H9 (cell line): ENCODE measurements at regions not wholly inside any gene's neighbourhood (a gene's known extent, or its start where the extent isn't known, plus 50 kb on each side); places are given as distances from the start of the nearest gene placed in this dataset.

ENCODE experiments used
- DNase-seq: peaks from one replicate; pipeline ENCODE4 v3.0.0-alpha.2; 2017
- H2AFZ ChIP-seq: one replicate; pipeline ENCODE4 v1.6.1; 2013; ENCODE audit warnings: mild to moderate bottlenecking, low read length, control low read depth, moderate library complexity
- H2AK5ac ChIP-seq: 2 replicates; pipeline ENCODE4 v1.6.1; 2013; ENCODE audit warnings: low read length, control low read depth, mixed read lengths; ENCODE audit not compliant: insufficient read length
- H2BK120ac ChIP-seq: one replicate; pipeline ENCODE4 v1.6.1; 2013; ENCODE audit warnings: low read depth, mild to moderate bottlenecking, low read length, control low read depth, inconsistent platforms; ENCODE audit not compliant: poor library complexity, severe bottlenecking
- H2BK12ac ChIP-seq: 2 replicates; pipeline ENCODE4 v1.6.1; 2013; ENCODE audit warnings: low read length, control low read depth, mixed read lengths, low read depth; ENCODE audit not compliant: insufficient read length
- H2BK15ac ChIP-seq: 2 replicates; pipeline ENCODE4 v1.6.1; 2013; ENCODE audit warnings: low read depth, low read length, control low read depth
- H2BK20ac ChIP-seq: one replicate; pipeline ENCODE4 v1.6.1; 2013; ENCODE audit warnings: low read depth, mild to moderate bottlenecking, low read length, control low read depth, inconsistent platforms; ENCODE audit not compliant: poor library complexity, severe bottlenecking
- H2BK5ac ChIP-seq: 2 replicates; pipeline ENCODE4 v1.6.1; 2013; ENCODE audit warnings: low read length, control low read depth, mixed read lengths; ENCODE audit not compliant: insufficient read length
- H3K14ac ChIP-seq: 2 replicates; pipeline ENCODE4 v1.6.1; 2013; ENCODE audit warnings: low read length, control low read depth; ENCODE audit not compliant: insufficient read depth
- H3K18ac ChIP-seq: 2 replicates; pipeline ENCODE4 v1.6.1; 2013; ENCODE audit warnings: low read depth, mild to moderate bottlenecking, mixed read lengths, low read length, control low read depth; ENCODE audit not compliant: insufficient read length
- H3K23ac ChIP-seq: 2 replicates; pipeline ENCODE4 v1.6.1; 2013; ENCODE audit warnings: low read length, control low read depth, mixed read lengths, low read depth; ENCODE audit not compliant: insufficient read length
- H3K23me2 ChIP-seq: 2 replicates; pipeline ENCODE4 v1.6.1; 2013; ENCODE audit warnings: low read depth, mild to moderate bottlenecking, mixed read lengths, low read length, control low read depth; ENCODE audit not compliant: insufficient read length, poor library complexity, severe bottlenecking
- H3K27ac ChIP-seq: 2 replicates; pipeline ENCODE4 v1.5.1; 2013; ENCODE audit warnings: low read length, control low read depth, mixed read lengths, low read depth; ENCODE audit not compliant: insufficient read length
- H3K27me3 ChIP-seq: 2 replicates; pipeline ENCODE4 v1.6.1; 2013; ENCODE audit warnings: low read length, control low read depth, inconsistent platforms; ENCODE audit not compliant: insufficient read depth
- H3K4ac ChIP-seq: 2 replicates; pipeline ENCODE4 v1.6.1; 2013; ENCODE audit warnings: low read depth, mild to moderate bottlenecking, control low read depth, inconsistent platforms, low read length, moderate library complexity
- H3K4me1 ChIP-seq: 2 replicates; pipeline ENCODE4 v1.6.1; 2013; ENCODE audit warnings: low read length, control low read depth, inconsistent platforms; ENCODE audit not compliant: insufficient read depth
- H3K4me2 ChIP-seq: 2 replicates; pipeline ENCODE4 v1.6.1; 2013; ENCODE audit warnings: low read length, control low read depth, mixed read lengths; ENCODE audit not compliant: insufficient read length, insufficient read depth
- H3K56ac ChIP-seq: 2 replicates; pipeline ENCODE4 v1.6.1; 2013; ENCODE audit warnings: low read depth, mild to moderate bottlenecking, mixed read lengths, low read length, control low read depth; ENCODE audit not compliant: insufficient read length
- H3K79me1 ChIP-seq: 2 replicates; pipeline ENCODE4 v1.6.1; 2013; ENCODE audit warnings: low read depth, mild to moderate bottlenecking, moderate library complexity, low read length, control low read depth, inconsistent platforms; ENCODE audit not compliant: insufficient read depth, poor library complexity, severe bottlenecking
- H3K79me2 ChIP-seq: 2 replicates; pipeline ENCODE4 v1.6.1; 2013; ENCODE audit warnings: low read length, control low read depth, inconsistent platforms; ENCODE audit not compliant: insufficient read depth
- H3K9ac ChIP-seq: 2 replicates; pipeline ENCODE4 v1.6.1; 2013; ENCODE audit warnings: low read length, control low read depth, mixed read lengths; ENCODE audit not compliant: insufficient read length; ENCODE audit errors: extremely low read depth
- H3K9me3 ChIP-seq: one replicate; pipeline ENCODE4 v1.6.1; 2013; ENCODE audit warnings: low read depth, low read length, inconsistent platforms; ENCODE audit not compliant: control insufficient read depth
- H3T11ph ChIP-seq: one replicate; pipeline ENCODE4 v1.6.1; 2013; ENCODE audit warnings: mild to moderate bottlenecking, low read length, control low read depth, inconsistent platforms
- H4K20me1 ChIP-seq: one replicate; pipeline ENCODE4 v1.6.1; 2013; ENCODE audit not compliant: control insufficient read depth, insufficient read length, insufficient read depth
- H4K5ac ChIP-seq: 2 replicates; pipeline ENCODE4 v1.6.1; 2013; ENCODE audit warnings: low read depth, mild to moderate bottlenecking, mixed read lengths, low read length, control low read depth; ENCODE audit not compliant: insufficient read length
- H4K8ac ChIP-seq: replicated peaks from 2 replicates; pipeline ENCODE4 v1.6.1; 2013; ENCODE audit warnings: low read length, control low read depth, mixed read lengths, low read depth; ENCODE audit not compliant: insufficient read length
- H4K91ac ChIP-seq: 2 replicates; pipeline ENCODE4 v1.6.1; 2013; ENCODE audit warnings: low read depth, mild to moderate bottlenecking, moderate library complexity, mixed read lengths, low read length, control low read depth; ENCODE audit not compliant: insufficient read length
- H3K27ac Mint-ChIP-seq, 3 experiments: 2 replicates in 2 of 3; 3 replicates in 1 of 3; pipeline ENCODE4 v1.8.0; 2020 to 2021; ENCODE audit warnings: mixed read lengths in 3 of 3, mild to moderate bottlenecking in 1 of 3, moderate library complexity in 1 of 3
- H3K27me3 Mint-ChIP-seq: 2 replicates; pipeline ENCODE4 v1.8.0; 2021; ENCODE audit warnings: low read depth, mild to moderate bottlenecking, moderate library complexity, mixed read lengths
- H3K36me3 Mint-ChIP-seq, 3 experiments: 2 replicates in 2 of 3; 3 replicates in 1 of 3; pipeline ENCODE4 v1.8.0; 2020 to 2021; ENCODE audit warnings: low read depth in 3 of 3, mixed read lengths in 3 of 3; ENCODE audit not compliant: insufficient read depth in 1 of 3
- H3K4me1 Mint-ChIP-seq, 2 experiments: 2 replicates each; pipeline ENCODE4 v1.8.0; 2020; ENCODE audit warnings: mixed read lengths in 2 of 2
- H3K4me3 Mint-ChIP-seq, 2 experiments: 2 replicates in 1 of 2; 3 replicates in 1 of 2; pipeline ENCODE4 v1.8.0; 2020 to 2021; ENCODE audit warnings: mild to moderate bottlenecking in 2 of 2, mixed read lengths in 2 of 2, moderate library complexity in 1 of 2
- H3K9me3 Mint-ChIP-seq, 2 experiments: 2 replicates in 1 of 2; 3 replicates in 1 of 2; pipeline ENCODE4 v1.8.0; 2020; ENCODE audit warnings: mild to moderate bottlenecking in 2 of 2, mixed read lengths in 2 of 2, moderate library complexity in 1 of 2
- CTCF ChIP-seq: fragments of 200-600 bp; sonication (generic); conservative IDR thresholded peaks from 3 replicates; pipeline ENCODE4 v1.8.0; 2021; ENCODE audit warnings: antibody characterized with exemption, mild to moderate bottlenecking
- WGBS: extraction: QIAGEN DNeasy Blood & Tissue Kit; methylation state at CpG from one replicate; pipeline ENCODE4 v1.1.7; 2013; ENCODE audit warnings: missing lambda C conversion rate, low lambda C conversion rate, mixed read lengths; ENCODE audit not compliant: insufficient read length; ENCODE audit errors: extremely low coverage; 5-methylcytosine and 5-hydroxymethylcytosine counted together

- Mint-ChIP-seq H3K9me3 (no peaks in the 10 kb centered on the region), H3K27ac (peak overlapping the region; percentile 40 to 78 (median 45); a peak in 1 of 7 replicates), H3K4me1 (peaks cover 3% of the 10 kb centered on the region in 2 experiments; a peak in 1 of 4 replicates), H3K4me3 (no peak overlapping the region), H3K36me3 (no peaks in the 10 kb centered on the region), H3K27me3 (no peaks in the 10 kb centered on the region)
- H3K79me1 ChIP-seq: no peaks in the 10 kb centered on the region
- no peak overlapping the region for H3T11ph ChIP-seq
- DNase-seq: no peak
- no peak overlapping the region for H2BK12ac ChIP-seq
- no peak overlapping the region for H2BK15ac ChIP-seq
- no peak for TF ChIP-seq CTCF
- no peak overlapping the region for H2AK5ac ChIP-seq
- H3K79me2 ChIP-seq: no peaks in the 10 kb centered on the region
- no peaks in the 10 kb centered on the region for H3K23me2 ChIP-seq
- H3K14ac ChIP-seq: no peak overlapping the region
- H3K27ac ChIP-seq: no peak overlapping the region
- H3K27me3 ChIP-seq: no peaks in the 10 kb centered on the region
- no peak overlapping the region for H3K9ac ChIP-seq
- H3K56ac ChIP-seq: no peak overlapping the region
- H3K18ac ChIP-seq: no peak overlapping the region
- no peak overlapping the region for H3K4me2 ChIP-seq
- no peak overlapping the region for H3K23ac ChIP-seq
- no peak overlapping the region for H2BK5ac ChIP-seq
- no peak overlapping the region for H2BK20ac ChIP-seq
- no peak overlapping the region for H4K91ac ChIP-seq
- WGBS: no CpG with 5 or more reads among the region's 5 CpGs
- H3K9me3 ChIP-seq: no peaks in the 10 kb centered on the region
- no peak overlapping the region for H3K4ac ChIP-seq
- no peak overlapping the region for H2AFZ ChIP-seq
- no peak overlapping the region for H4K8ac ChIP-seq
- H3K4me1 ChIP-seq: no peaks in the 10 kb centered on the region
- H4K20me1 ChIP-seq: no peaks in the 10 kb centered on the region
- H2BK120ac ChIP-seq: no peak overlapping the region
- no peak overlapping the region for H4K5ac ChIP-seq
Measured at GRCh38 chr5:52502460-52502999, 285.2 kb upstream of the ITGA1 start.
